GM13976 (cell line): ENCODE measurements at regions not wholly inside any gene's neighbourhood (a gene's known extent, or its start where the extent isn't known, plus 50 kb on each side); places are given as distances from the start of the nearest gene placed in this dataset.

Source experiments
- DNase-seq: peaks from one replicate; pipeline ENCODE4 v3.0.0; 2012; ENCODE audit warnings: low spot score
- in situ Hi-C: fragments of 300-500 bp; cut with MboI; formaldehyde crosslinking; loops from one replicate; pipeline ENCODE4 v1.12.0; 2022; ENCODE audit warnings: low sequenced_read_pairs, mixed read lengths, inconsistent platforms; ENCODE audit not compliant: unreplicated experiment
- TF ChIP-seq, protein P1 (sequence below): IDR thresholded peaks from 2 replicates; pipeline ENCODE4 v1.5.1; 2012; ENCODE audit warnings: borderline replicate concordance, mild to moderate bottlenecking; ENCODE audit not compliant: insufficient read depth; ENCODE audit errors: extremely low read depth, missing control alignments, control extremely low read depth

- no peak for DNase-seq
These were observed 174.1 kb downstream of the CDH26 start for GRCh38 chr20:60132162-60132826.

DNA sequence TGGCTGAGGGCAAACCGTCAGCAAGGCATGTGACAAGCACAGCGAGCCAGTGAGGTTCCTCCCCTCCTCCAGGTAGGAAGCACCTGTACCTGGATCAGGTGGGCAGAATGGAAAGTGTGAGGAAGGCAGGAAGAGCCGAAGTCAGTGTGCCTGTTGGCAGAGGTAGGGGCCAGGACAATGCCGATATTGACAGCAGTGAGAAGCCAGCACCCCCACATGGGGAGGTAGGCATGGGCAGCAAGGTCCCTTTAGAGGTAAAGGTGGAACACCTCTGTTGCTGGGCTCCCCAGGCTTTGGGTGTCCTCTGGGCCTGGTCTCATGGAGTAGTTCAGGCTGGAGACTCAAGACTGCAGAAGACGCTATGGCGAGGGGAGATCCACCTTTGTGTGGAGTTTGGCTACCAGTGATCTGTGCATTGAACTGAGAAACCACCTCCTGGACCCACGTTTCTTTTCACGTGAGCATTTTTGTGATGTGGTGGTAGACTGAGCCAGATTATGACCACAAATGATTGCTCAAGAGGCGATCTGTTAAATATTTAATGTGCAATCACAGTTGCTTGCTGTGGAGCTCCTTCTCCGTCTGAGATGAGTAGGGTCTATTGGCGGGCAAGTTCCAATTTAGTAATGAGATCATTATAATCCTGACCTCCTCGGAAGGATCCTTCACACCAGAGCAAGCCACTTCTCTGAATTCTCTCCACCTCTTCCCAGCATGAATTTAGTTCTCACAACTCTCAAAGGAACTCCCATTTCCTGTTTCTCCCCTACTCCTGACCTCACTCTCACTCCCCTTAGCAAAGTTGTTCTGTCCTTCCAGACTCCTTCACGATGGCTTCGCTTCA lies 174.8 kb downstream of the CDH26 start:
- TF ChIP-seq, protein P1, sequence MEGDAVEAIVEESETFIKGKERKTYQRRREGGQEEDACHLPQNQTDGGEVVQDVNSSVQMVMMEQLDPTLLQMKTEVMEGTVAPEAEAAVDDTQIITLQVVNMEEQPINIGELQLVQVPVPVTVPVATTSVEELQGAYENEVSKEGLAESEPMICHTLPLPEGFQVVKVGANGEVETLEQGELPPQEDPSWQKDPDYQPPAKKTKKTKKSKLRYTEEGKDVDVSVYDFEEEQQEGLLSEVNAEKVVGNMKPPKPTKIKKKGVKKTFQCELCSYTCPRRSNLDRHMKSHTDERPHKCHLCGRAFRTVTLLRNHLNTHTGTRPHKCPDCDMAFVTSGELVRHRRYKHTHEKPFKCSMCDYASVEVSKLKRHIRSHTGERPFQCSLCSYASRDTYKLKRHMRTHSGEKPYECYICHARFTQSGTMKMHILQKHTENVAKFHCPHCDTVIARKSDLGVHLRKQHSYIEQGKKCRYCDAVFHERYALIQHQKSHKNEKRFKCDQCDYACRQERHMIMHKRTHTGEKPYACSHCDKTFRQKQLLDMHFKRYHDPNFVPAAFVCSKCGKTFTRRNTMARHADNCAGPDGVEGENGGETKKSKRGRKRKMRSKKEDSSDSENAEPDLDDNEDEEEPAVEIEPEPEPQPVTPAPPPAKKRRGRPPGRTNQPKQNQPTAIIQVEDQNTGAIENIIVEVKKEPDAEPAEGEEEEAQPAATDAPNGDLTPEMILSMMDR, result no peak
- DNase-seq, result no peak
- in situ Hi-C loops, result no loop called here

More at GRCh38 chr20:60132162-60132826, 174.1 kb downstream of the CDH26 start:
- TF ChIP-seq, protein P1, result no peak
- in situ Hi-C loops, result no loop called here

- no peak for DNase-seq
- in situ Hi-C loops, result no loop called here
- TF ChIP-seq, protein P1, result no peak
These were observed 177.1 kb downstream of the CDH26 start for GRCh38 chr20:60135276-60135675.

DNA sequence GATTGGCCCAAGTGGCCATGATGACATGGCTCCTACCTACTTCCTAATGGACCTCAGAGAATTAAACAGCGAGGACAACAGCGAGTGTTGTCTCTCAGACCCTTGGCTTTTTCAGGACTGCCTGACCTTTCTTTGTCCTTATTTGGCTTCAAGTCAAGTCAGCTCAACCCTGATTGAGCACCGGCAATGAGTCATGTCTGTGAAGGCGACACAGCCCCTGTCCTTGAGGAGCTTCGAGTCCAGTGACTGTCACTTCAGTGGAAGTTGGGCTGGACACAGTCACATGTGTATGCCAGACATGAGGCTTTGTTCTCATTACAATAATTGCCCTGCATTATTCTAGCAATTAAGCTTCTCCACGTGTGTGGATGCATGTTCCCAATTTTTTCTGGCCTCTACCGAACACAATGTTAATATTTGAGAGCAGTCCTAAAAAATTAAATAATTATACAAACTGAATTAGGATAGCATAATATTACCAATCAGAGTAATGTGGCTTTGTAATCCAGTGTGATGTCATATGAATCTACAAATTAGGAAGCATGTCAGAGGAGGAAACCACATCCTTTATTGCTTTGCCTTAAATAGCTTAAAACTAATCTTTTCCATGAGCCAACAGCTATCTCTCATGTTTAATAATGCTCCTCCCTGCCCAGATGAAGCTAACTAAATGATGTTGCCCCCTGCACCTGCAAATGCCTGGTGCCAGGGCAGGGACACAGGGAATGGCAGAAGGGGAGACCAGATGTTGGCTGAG lies 178.6 kb downstream of the CDH26 start:
- in situ Hi-C loops, result no loop called here
- TF ChIP-seq, protein P1, result no peak
- no peak for DNase-seq

DNA sequence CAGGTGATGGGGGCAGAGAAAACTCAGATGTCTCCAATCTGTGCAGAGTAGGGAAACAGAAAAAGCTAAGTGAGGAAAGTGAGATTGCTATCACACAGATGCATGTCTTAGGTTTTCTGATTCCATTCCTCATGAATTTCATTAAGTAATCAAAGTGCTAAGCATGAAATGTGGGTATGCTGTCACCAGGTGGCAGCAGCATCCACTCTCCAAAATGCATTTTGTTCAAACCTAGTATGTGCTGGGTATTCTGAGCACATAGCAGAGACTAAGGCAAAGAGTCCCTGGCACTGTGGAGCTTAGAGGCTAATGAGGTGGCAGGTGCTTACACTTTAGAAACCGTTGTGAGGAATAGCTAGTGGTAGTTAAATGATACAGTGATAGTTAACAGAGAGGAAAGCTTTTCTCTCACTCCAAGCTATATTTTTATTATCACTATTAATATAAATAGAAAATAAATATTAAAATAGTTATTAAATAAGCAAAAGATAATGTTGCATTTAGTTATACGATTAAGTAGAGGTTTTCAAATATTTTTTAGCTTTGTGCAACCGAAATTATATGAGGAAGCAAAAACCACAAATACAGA lies 179.5 kb downstream of the CDH26 start:
- peak; percentile 37 for DNase-seq
- TF ChIP-seq, protein P1, result peak; percentile 54

More for the DNA sequence above, 179.5 kb downstream of the CDH26 start:
- in situ Hi-C loops, result no loop called here
